Calu3 (cell line): ENCODE measurements at regions not wholly inside any gene's neighbourhood (a gene's known extent, or its start where the extent isn't known, plus 50 kb on each side); places are given as distances from the start of the nearest gene placed in this dataset.
"Not testable (repeated sequence)": the region's sequence is repeated elsewhere in the genome, so short reads cannot be mapped to it uniquely, and the experiment has no call there.

ENCODE experiments used
- BruUV-seq: library from RNA; stranded (reverse); fragments of 400-500 nt; replicated peaks from 2 replicates; lab custom pipeline; 2021; lab: Mats Ljungman, UMichigan
- CTCF ChIA-PET: fragments of 300-600 bp; sonication (Branson Sonifier 250); formaldehyde crosslinking; loops from one replicate; lab custom pipeline; 2022; ENCODE audit warnings: antibody characterized with exemption; lab: Charles Lee
- DNase-seq: peaks from one replicate; pipeline ENCODE4 v3.0.0; 2022
- H3K27ac Mint-ChIP-seq: one replicate; pipeline ENCODE4 v1.8.0; 2022; ENCODE audit warnings: mixed read lengths; ENCODE audit not compliant: unreplicated experiment
- H3K27me3 Mint-ChIP-seq: one replicate; pipeline ENCODE4 v1.8.0; 2022; ENCODE audit warnings: mixed read lengths; ENCODE audit not compliant: unreplicated experiment
- H3K36me3 Mint-ChIP-seq: one replicate; pipeline ENCODE4 v1.8.0; 2022; ENCODE audit warnings: mild to moderate bottlenecking, moderate library complexity, mixed read lengths; ENCODE audit not compliant: insufficient read depth, unreplicated experiment
- H3K4me1 Mint-ChIP-seq: one replicate; pipeline ENCODE4 v1.8.0; 2022; ENCODE audit warnings: mild to moderate bottlenecking, low read depth, mixed read lengths; ENCODE audit not compliant: unreplicated experiment
- H3K4me3 Mint-ChIP-seq: one replicate; pipeline ENCODE4 v1.8.0; 2022; ENCODE audit warnings: mild to moderate bottlenecking, low read depth, moderate library complexity, mixed read lengths; ENCODE audit not compliant: unreplicated experiment
- H3K9me3 Mint-ChIP-seq: one replicate; pipeline ENCODE4 v1.8.0; 2022; ENCODE audit warnings: low read depth, mixed read lengths; ENCODE audit not compliant: unreplicated experiment
- CTCF ChIP-seq: fragments of 200-600 bp; IDR thresholded peaks from one replicate; pipeline ENCODE4 v1.8.0; 2022; ENCODE audit warnings: antibody characterized with exemption; ENCODE audit not compliant: unreplicated experiment
- intact Hi-C: fragments of 100-400 bp; cut with micrococcal nuclease; formaldehyde crosslinking; loops from one replicate; pipeline ENCODE4 v1.10.0; 2022; ENCODE audit not compliant: unreplicated experiment

DNA sequence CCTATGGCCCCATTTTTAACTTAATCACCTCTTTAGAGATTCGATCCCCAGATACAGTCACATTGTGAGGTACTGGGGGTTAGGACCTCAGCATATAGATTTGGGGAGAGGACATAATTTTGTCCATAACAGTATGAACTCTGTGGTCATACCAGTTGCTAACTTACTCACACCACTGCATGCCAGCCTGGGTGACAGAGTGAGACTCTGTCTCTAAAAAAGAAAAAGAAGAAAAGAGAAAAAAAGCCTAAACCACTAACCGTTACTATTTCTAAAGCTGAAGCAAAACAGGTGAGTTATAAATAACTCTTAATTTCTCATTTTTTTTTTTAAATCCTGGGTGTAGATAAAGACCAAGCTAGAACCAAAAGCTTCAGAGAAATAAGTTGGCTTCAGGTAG, 155.1 kb upstream of the AUTS2 start:
- H3K9me3 Mint-ChIP-seq, result peaks cover 8% of the 10 kb centered on the region
- DNase-seq, result no peak
- TF ChIP-seq CTCF, result no peak
- H3K4me1 Mint-ChIP-seq, result no peaks in the 10 kb centered on the region
- no peaks in the 10 kb centered on the region for H3K27me3 Mint-ChIP-seq
- no peaks in the 10 kb centered on the region for H3K36me3 Mint-ChIP-seq
- CTCF ChIA-PET, result interaction anchor here (0.7 kb wide), 1 partner anchor 257 kb away, joined by 3 read pairs; no protein-coding TSS in a partner anchor
- intact Hi-C loops, result no loop called here
- H3K4me3 Mint-ChIP-seq, result no peak overlapping the region
- no peak overlapping the region for H3K27ac Mint-ChIP-seq
- no TSS peak for BruUV-seq

DNA sequence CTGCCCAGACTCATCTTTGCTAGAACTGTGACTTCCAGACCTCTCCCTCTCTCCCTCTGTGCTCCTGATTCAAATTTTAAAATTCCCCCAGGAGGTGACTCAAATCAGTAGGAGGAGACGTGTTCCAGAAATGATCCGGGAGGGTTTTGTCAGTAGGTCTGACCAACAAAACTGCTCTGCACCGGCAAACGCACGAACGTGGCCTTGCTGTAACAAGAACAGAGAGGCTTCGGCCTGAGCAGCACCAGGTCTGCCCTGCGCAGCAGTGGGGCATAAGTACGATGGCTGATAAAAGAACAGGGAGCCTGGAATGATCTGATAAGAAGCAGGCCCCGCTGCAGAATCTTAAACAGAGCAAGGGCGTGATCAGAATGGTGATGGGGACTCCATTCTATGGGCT, 152.7 kb upstream of the AUTS2 start:
- no TSS peak for BruUV-seq
- no peaks in the 10 kb centered on the region for H3K4me1 Mint-ChIP-seq
- intact Hi-C loops, result no loop called here
- peaks cover 5% of the 10 kb centered on the region for H3K9me3 Mint-ChIP-seq
- DNase-seq, result no peak
- no peak for TF ChIP-seq CTCF
- no peak overlapping the region for H3K4me3 Mint-ChIP-seq
- no peak overlapping the region for H3K27ac Mint-ChIP-seq
- no peaks in the 10 kb centered on the region for H3K36me3 Mint-ChIP-seq
- CTCF ChIA-PET, result no interaction called here
- H3K27me3 Mint-ChIP-seq, result no peaks in the 10 kb centered on the region

DNA sequence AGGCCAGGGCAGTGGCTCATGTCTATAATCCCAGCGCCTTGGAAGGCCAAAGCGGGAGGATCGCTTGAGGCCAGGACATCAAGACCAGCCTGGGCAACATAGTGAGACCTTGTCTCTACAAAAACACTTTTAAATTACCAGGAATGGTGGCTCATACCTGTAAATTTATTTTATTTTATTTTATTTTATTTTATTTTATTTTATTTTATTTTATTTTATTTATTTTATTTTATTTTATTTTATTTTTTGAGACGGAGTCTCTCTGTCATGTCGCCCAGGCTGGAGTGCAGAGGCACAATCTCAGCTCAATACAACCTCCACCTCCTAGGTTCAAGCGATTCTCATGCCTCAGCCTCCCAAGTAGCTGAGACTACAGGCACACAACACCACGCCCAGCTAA, 152.1 kb upstream of the AUTS2 start:
- H3K27me3 Mint-ChIP-seq, H3K4me1 Mint-ChIP-seq, CTCF ChIA-PET, DNase-seq, BruUV-seq, H3K36me3 Mint-ChIP-seq, intact Hi-C loops, H3K9me3 Mint-ChIP-seq, H3K4me3 Mint-ChIP-seq, H3K27ac Mint-ChIP-seq: not testable (repeated sequence)

- H3K27me3 Mint-ChIP-seq, result no peaks in the 10 kb centered on the region
- BruUV-seq, result no TSS peak
- TF ChIP-seq CTCF, result no peak
- H3K4me1 Mint-ChIP-seq, result no peaks in the 10 kb centered on the region
- no peak overlapping the region for H3K27ac Mint-ChIP-seq
- H3K36me3 Mint-ChIP-seq, result no peaks in the 10 kb centered on the region
- intact Hi-C loops, result no loop called here
- no peak for DNase-seq
- peaks cover 5% of the 10 kb centered on the region for H3K9me3 Mint-ChIP-seq
- H3K4me3 Mint-ChIP-seq, result no peak overlapping the region
- CTCF ChIA-PET, result no interaction called here
Observed at GRCh38 chr7:69448071-69448470, 150.2 kb upstream of the AUTS2 start.

DNA sequence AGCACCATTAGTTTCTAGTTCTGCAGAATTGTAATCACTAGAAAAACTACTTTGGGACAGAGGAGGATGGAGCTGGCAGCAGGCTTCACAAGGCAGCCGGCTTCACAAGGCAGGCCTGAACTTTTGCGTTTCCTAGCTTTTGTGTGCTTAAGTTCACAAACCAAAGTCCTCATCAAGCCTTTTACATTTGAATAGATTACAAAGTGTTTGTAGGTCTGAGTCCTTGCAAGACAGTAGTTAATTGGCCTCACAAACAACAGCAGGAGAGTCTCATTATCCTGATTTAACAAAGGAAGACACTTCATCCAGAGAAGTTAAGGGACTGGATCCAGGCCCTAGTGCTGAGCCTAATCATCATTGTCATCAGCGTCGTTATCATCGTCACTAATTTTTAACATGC, 147.8 kb upstream of the AUTS2 start:
- Mint-ChIP-seq H3K4me1 (no peaks in the 10 kb centered on the region), H3K4me3 (no peak overlapping the region), H3K9me3 (peaks cover 3% of the 10 kb centered on the region), H3K27me3 (no peaks in the 10 kb centered on the region), H3K36me3 (no peaks in the 10 kb centered on the region), H3K27ac (no peak overlapping the region)
- DNase-seq, result no peak
- TF ChIP-seq CTCF, result no peak
- CTCF ChIA-PET, result no interaction called here
- intact Hi-C loops, result no loop called here
- no TSS peak for BruUV-seq
